Prostate gland (tissue), 2 donors: ENCODE measurements at regions not wholly inside any gene's neighbourhood (a gene's known extent, or its start where the extent isn't known, plus 50 kb on each side); places are given as distances from the start of the nearest gene placed in this dataset.

Experiments used
- DNase-seq: peaks from one replicate; pipeline ENCODE4 v3.0.0-alpha.2; 2019; ENCODE audit warnings: low spot score
- H3K27ac ChIP-seq, 2 donors: fragments of 200-600 bp; sonication (generic); 2 replicates each; pipeline ENCODE4 v1.5.1; 2017 to 2019
- H3K27me3 ChIP-seq: fragments of 200-600 bp; sonication (generic); replicated peaks from 2 replicates; pipeline ENCODE4 v1.5.1; 2019; ENCODE audit not compliant: insufficient read depth
- H3K36me3 ChIP-seq, 2 donors: fragments of 200-600 bp; sonication (generic); 1 replicate in 1 of 2; 2 replicates in 1 of 2; pipeline versions ENCODE4 v1.5.1 to v1.8.1; 2017 to 2019
- H3K4me1 ChIP-seq: fragments of 200-600 bp; sonication (generic); replicated peaks from 2 replicates; pipeline ENCODE4 v1.5.1; 2019
- H3K4me3 ChIP-seq, 2 donors: fragments of 200-600 bp; sonication (generic); 2 replicates each; pipeline ENCODE4 v1.5.1; 2017 to 2019
- H3K9me3 ChIP-seq: fragments of 200-600 bp; sonication (generic); 2 replicates; pipeline ENCODE4 v1.5.1; 2017
- POLR2A ChIP-seq: fragments of 450-650 bp; IDR thresholded peaks from one replicate; pipeline ENCODE4 v1.6.1; 2016; ENCODE audit warnings: antibody characterized with exemption, mild to moderate bottlenecking
- POLR2AphosphoS5 ChIP-seq: sonication (generic); formaldehyde crosslinking; IDR thresholded peaks from one replicate; pipeline ENCODE4 v1.6.1; 2017; ENCODE audit warnings: antibody characterized with exemption
- WGBS: methylation state at CpG from one replicate; pipeline ENCODE4 v1.1.5; 2018; 5-methylcytosine and 5-hydroxymethylcytosine counted together
- intact Hi-C: fragments of 100-400 bp; cut with DNase I; formaldehyde crosslinking; loops from one replicate; pipeline ENCODE4 v1.14.2; 2022
- TF ChIP-seq, protein P1 (sequence below), 4 experiments: fragments of 200-600 bp in 2 of 4; fragments of 450-650 bp in 2 of 4; sonication (generic) in 2 of 4; IDR thresholded peaks; 1 replicate in 3 of 4; 2 replicates in 1 of 4; pipeline ENCODE4 v1.5.1; 2016 to 2019; ENCODE audit warnings: antibody characterized with exemption in 4 of 4, mild to moderate bottlenecking in 2 of 4, moderate library complexity in 2 of 4

DNA sequence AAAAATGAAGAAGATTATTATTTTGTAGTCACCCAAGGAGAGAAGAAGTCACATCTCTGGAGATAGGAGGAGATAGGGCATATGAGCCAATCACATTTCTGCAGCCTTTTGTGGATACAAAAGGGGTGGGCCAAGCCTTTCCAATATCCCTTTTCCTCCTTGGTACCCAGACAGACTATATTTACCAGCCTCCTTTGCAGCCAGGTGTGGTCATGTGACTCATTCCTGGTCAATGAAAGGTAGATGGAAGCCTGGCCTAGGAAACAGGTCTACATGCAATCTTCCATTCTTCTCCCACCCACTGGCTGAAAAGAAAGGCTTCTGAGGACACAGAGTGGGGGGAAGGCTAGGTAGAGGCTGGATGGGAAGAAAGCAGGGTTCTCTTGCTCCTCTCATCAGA lies 58.1 kb upstream of the ERG start:
- no peaks in the 10 kb centered on the region for H3K27me3 ChIP-seq
- H3K36me3 ChIP-seq, result no peaks in the 10 kb centered on the region
- H3K4me1 ChIP-seq, result no peaks in the 10 kb centered on the region
- DNase-seq, result no peak
- H3K9me3 ChIP-seq, result no peaks in the 10 kb centered on the region
- intact Hi-C loops, result no loop called here
- H3K27ac ChIP-seq, result no peak overlapping the region
- H3K4me3 ChIP-seq, result no peak overlapping the region
- TF ChIP-seq POLR2AphosphoS5 (no peak), POLR2A (no peak)
- TF ChIP-seq, protein P1, sequence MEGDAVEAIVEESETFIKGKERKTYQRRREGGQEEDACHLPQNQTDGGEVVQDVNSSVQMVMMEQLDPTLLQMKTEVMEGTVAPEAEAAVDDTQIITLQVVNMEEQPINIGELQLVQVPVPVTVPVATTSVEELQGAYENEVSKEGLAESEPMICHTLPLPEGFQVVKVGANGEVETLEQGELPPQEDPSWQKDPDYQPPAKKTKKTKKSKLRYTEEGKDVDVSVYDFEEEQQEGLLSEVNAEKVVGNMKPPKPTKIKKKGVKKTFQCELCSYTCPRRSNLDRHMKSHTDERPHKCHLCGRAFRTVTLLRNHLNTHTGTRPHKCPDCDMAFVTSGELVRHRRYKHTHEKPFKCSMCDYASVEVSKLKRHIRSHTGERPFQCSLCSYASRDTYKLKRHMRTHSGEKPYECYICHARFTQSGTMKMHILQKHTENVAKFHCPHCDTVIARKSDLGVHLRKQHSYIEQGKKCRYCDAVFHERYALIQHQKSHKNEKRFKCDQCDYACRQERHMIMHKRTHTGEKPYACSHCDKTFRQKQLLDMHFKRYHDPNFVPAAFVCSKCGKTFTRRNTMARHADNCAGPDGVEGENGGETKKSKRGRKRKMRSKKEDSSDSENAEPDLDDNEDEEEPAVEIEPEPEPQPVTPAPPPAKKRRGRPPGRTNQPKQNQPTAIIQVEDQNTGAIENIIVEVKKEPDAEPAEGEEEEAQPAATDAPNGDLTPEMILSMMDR (IDR thresholded peaks at IDR 0.05), result no peak

DNA sequence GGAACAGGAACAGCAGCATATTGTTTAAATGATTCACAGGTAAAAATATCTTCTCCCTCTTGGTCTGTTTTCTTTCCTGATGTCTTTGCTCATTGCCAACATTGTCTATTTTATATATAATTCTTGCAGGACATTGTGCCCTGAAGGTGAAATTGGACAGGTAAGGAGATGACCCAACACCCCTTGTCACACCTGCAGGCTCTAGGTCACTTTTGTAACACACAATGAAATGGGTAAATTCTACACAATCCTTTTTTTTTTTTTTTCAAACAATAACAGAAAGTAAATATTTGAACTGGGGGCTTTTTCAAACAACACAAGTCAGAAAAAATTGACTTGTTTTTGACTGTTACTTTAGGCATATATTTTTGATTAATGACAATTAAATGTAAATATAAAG lies 62.9 kb upstream of the ERG start:
- TF ChIP-seq POLR2A (no peak), POLR2AphosphoS5 (no peak)
- TF ChIP-seq, protein P1 (IDR thresholded peaks at IDR 0.05), result no peak
- intact Hi-C loops, result no loop called here
- no peak overlapping the region for H3K27ac ChIP-seq
- H3K4me3 ChIP-seq, result no peak overlapping the region
- H3K27me3 ChIP-seq, result no peaks in the 10 kb centered on the region
- no peaks in the 10 kb centered on the region for H3K4me1 ChIP-seq
- DNase-seq, result no peak
- H3K9me3 ChIP-seq, result no peaks in the 10 kb centered on the region
- H3K36me3 ChIP-seq, result no peaks in the 10 kb centered on the region

DNA sequence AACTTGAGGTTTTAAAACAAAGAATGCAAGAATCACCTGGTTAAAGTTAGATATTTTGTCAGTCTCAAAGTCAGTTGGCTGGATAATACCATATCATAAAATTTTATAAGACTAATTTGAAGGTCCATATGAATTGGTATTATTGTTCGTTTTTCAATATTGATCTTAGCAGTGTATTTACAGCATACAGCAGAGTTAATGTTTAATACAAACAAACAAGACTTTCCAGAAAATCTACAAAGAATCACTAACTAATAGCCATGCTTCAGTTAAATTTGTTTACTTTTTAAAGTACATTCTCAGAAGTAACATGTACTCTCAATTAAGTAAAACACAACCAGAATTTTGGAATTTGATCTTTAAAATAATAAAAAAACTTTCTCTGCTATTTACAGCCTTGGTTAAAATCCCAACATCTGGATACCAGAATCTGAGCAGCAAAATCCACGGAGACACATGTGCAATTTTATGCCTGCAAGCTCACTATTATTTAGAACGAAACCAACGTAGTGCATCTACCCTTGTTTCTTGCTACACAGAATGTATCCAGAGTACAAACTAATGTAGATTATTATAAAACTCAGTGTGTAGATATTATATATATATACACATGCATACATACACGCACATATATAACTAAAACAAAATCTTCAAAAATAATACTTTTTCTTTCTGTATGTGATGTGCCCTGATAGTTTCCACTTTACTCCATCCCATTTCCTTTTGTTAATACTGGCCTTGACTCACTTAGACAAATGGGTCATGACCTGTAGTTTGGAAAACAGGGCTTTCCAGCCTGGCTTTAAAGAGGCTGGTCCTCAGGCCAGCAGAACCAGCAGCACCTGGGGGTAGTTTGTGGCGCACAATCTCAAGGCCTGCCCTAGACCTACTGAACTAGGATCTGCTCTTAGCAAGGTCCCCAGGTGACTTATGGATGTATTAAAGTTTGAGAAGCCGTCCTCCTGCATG lies 63.6 kb upstream of the ERG start:
- Histone ChIP-seq H3K36me3 (no peaks in the 10 kb centered on the region), H3K27me3 (no peaks in the 10 kb centered on the region), H3K4me1 (no peaks in the 10 kb centered on the region), H3K27ac (no peak overlapping the region), H3K9me3 (no peaks in the 10 kb centered on the region), H3K4me3 (no peak overlapping the region)
- intact Hi-C loops, result no loop called here
- no peak for DNase-seq
- WGBS, result 74% methylated on average over 7 of the region's 7 CpGs
- TF ChIP-seq POLR2A (no peak), POLR2AphosphoS5 (no peak)
- TF ChIP-seq, protein P1 (IDR thresholded peaks at IDR 0.05), result no peak

DNA sequence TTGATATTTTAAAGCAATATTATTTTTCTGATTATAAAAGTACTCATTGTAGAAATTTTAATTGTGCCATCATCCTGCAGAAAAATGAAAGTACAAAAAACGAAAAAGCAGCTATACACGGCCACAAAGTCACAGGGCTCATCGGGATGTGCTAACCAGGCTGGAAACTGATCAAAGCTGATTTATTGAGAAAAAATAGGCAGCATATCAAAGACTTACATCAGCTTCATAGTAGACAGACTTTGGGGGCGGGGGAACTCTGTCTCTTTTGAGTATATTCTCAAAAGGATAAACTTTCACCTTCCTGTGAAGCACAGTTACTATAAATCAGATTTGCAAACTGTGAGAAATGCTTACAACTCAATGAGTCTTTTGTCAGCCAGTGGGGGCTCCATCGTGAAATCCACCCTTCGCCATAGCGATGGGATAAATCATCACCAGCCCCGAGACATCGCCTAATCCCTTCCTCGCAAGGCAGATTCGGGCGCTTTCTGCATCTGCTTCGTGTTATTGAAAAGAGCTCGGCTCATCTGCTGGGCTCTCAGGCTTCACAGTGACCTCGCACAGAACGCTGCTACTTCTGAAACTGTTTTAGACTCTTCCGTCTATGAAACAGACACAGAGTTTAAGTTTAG lies 69.2 kb upstream of the ERG start:
- H3K9me3 ChIP-seq, result no peaks in the 10 kb centered on the region
- TF ChIP-seq POLR2AphosphoS5, result no peak
- TF ChIP-seq POLR2A, result no peak
- TF ChIP-seq, protein P1 (IDR thresholded peaks at IDR 0.05), result no peak
- no peak for DNase-seq
- no peaks in the 10 kb centered on the region for H3K4me1 ChIP-seq
- H3K27me3 ChIP-seq, result no peaks in the 10 kb centered on the region
- 14% methylated on average over 17 of the region's 17 CpGs for WGBS
- no peak overlapping the region for H3K27ac ChIP-seq
- no peak overlapping the region for H3K4me3 ChIP-seq
- intact Hi-C loops, result no loop called here
- no peaks in the 10 kb centered on the region for H3K36me3 ChIP-seq
